ENCODE measurements at regions not wholly inside any gene's neighbourhood (a gene's known extent, or its start where the extent isn't known, plus 50 kb on each side); places are given as distances from the start of the nearest gene placed in this dataset.

GRCh38 chr3:162007722-162008121 lies 511.1 kb downstream of the OTOL1 start:
- DNase-seq (ENCODE audit: low spot score), result no peak

DNA sequence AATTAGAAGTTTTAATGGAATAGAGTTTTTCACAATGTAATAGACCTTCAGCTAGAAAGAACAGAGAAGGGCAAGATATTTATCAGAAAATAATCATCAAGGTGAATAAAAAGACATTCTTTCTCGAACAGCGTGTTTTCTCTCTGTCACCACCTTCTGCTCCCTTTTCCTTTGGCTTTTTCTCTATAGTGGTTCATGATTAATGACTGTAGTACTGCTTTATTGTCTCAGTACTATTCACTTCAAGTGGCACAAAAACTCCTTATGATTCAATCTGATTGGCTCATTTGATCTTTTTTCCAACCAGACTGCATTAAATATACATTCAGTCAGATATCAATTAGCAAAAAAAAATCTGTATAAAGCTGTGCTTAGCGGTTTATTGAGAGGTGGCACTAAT lies 516.0 kb downstream of the OTOL1 start:
- no peak for DNase-seq (ENCODE audit: low spot score)

- no peak for DNase-seq (ENCODE audit: low spot score)
Measured at GRCh38 chr3:162014284-162014683, 517.7 kb downstream of the OTOL1 start.

GRCh38 chr3:162015856-162016255 lies 519.2 kb downstream of the OTOL1 start:
- DNase-seq (ENCODE audit: low spot score), result no peak

DNA sequence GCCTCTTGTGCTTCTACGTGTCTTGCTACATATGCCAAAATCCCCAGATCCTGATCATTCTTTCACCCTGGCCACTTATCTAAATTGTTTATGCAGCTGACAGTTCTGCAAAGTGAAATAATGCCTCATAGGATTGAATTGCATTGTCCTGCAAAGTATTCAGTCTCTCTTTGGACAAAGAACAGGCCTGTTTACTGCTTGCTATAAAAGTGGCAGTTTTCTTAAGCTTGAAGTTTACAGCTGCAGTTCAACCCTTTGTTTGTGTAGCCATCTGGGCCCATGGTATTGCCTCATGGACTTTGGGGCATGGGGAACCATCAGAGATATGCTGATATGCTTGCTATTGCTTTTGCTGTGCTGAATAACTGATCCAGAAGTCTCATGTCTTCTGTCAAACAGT lies 523.2 kb downstream of the OTOL1 start:
- peak; percentile 6 for DNase-seq (ENCODE audit: low spot score)

DNA sequence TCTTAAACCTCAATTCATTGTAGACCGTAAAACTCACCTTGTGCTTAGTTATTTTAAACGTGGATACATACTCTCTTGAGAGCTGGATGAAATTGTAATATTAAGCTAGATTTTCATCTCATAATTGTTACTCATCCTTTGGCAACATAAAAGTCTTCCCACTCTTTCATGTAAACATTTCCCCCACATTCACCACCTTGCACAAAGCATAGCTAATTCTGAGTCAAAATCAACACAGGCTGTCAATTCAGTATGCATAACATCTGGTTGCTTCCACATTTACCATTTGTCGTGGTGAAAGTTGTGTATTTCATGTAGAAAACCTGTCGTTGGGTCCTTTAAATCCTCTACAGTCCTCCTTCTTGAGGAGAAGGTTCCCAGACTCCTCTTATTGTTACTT lies 524.6 kb downstream of the OTOL1 start:
- no peak for DNase-seq (ENCODE audit: low spot score)

GRCh38 chr3:162022911-162023310 lies 526.3 kb downstream of the OTOL1 start:
- peak; percentile 42 for DNase-seq (ENCODE audit: low spot score)

DNA sequence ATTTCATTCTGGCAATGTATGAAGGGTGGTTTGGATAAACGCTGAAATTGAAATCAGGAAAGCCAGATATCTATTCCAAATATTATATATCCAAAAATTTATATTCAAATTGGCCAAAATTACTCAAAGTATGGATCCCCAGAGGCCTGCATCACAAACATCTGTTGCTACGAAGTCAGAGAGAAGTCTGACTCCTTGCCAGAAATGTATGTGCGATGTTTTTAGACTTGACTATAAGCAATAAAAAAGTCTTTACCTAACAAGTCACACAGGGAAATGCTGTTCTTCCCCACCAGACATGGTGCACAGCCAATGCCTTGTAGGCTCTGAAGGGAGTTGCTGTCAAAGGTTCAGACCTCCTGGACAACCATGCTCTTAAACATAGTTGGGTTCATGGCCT lies 533.1 kb downstream of the OTOL1 start:
- no peak for DNase-seq (ENCODE audit: low spot score)

DNA sequence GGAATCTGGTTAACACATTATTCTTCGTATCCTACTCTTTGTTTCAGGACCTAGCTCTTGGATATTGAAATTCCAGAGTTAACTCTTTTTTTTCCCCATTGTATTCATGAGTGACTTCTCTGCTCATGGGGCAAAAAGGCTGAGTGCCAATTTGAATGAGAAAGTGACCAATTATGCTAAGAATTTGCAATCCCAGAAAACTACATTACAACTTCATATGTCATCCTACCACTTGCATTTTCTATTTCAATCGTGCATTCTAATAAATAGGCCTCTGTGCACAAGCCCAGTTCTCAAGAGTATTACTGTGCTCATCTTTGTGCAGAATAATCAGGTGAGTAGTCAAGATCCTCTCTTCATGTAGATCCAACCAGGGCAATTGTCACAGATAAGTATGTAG lies 537.8 kb downstream of the OTOL1 start:
- DNase-seq (ENCODE audit: low spot score), result no peak

- DNase-seq (ENCODE audit: low spot score), result no peak
Measured at GRCh38 chr3:162041622-162042021, 545.0 kb downstream of the OTOL1 start.

- no peak for DNase-seq (ENCODE audit: low spot score)
Measured at GRCh38 chr3:162052636-162053035, 556.0 kb downstream of the OTOL1 start.

- DNase-seq (ENCODE audit: low spot score), result no peak
Measured at GRCh38 chr3:162072656-162073164, 576.1 kb downstream of the OTOL1 start.

- no peak for DNase-seq (ENCODE audit: low spot score)
Measured at GRCh38 chr3:162073422-162073975, 576.9 kb downstream of the OTOL1 start.

GRCh38 chr3:162077108-162077507 lies 580.5 kb downstream of the OTOL1 start:
- DNase-seq (ENCODE audit: low spot score), result no peak

- DNase-seq (ENCODE audit: low spot score), result no peak
Measured at GRCh38 chr3:162082516-162082915, 585.9 kb downstream of the OTOL1 start.

GRCh38 chr3:162087361-162087760 lies 590.8 kb downstream of the OTOL1 start:
- no peak for DNase-seq (ENCODE audit: low spot score)

- no peak for DNase-seq (ENCODE audit: low spot score)
Measured at GRCh38 chr3:162092751-162093150, 596.1 kb downstream of the OTOL1 start.

DNA sequence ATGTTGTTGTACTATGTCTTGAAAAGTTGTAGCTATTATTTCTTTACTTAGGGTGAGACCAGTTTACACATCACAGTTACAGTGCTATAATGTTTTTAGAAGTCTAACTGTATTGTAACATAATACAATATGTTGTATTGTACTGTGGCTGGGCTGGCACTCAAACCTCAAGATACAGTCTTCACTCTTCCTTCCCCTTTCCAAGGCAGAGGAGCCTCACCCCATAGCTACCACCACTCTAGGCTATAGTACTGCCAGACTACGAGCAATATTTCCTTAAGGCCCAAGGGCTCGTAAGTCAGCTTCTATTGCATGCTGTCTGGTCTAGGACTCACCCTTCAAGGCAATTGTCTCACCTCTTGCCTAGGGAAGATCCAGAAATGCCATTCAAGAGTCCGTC lies 597.7 kb downstream of the OTOL1 start:
- no peak for DNase-seq (ENCODE audit: low spot score)

- no peak for DNase-seq (ENCODE audit: low spot score)
Measured at GRCh38 chr3:162096874-162097273, 600.3 kb downstream of the OTOL1 start.

DNA sequence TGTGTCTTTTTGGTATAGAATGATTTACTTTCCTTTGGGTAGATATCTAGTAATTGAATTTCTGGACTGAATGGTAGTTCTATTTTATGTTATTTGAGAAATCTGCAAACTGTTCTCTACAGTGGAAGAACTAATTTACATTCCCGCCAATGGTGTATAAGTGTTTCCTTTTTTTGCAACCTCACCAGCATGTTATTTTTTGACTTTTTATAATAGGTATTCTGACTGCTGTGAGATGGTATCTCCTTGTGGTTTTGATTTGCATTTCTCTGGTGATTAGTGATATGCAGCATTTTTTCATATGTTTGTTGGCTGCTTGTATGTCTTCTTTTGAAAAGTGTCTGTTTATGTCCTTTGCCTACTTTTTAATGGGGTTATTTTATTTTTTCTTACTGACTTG lies 607.2 kb downstream of the OTOL1 start:
- no peak for DNase-seq (ENCODE audit: low spot score)

DNA sequence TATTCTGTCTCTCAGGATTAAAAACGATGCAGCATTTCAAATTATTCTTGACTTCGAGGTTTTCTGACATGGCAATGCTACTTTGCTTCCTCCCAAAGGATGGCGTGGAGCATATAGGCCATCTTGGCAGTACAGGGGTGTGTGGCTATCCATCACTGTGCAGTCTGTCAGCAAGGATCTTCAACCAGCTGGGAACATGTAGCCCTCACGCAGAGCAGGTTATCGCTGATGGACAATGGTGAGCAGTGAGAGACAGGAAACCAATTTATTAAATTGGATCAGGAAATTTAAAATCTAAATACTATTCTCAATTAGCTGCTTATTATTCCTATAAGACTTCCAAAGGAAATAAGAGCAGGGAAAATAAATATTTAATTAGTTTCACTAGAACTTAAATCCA lies 615.3 kb downstream of the OTOL1 start:
- no peak for DNase-seq (ENCODE audit: low spot score)

DNA sequence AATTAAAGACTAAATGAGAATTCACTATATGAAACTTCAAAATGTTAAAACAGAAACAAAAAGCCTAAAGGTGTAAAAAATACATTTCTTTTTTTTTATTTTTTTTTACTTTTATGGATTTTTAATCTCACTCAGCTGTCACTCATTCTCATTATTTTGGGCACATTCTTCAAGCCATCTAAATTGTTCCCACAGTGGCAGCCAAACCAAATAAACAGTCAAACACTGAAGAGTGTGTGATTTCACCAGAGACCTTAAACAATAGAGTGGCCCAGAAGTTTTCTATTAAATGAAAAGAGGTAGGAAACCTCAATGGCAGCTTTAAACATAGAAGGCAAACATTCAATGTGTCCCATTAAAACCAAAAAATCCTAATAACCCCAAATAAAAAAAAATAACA lies 616.1 kb downstream of the OTOL1 start:
- DNase-seq (ENCODE audit: low spot score), result no peak

GRCh38 chr3:162117961-162118360 lies 621.4 kb downstream of the OTOL1 start:
- DNase-seq (ENCODE audit: low spot score), result no peak

- no peak for DNase-seq (ENCODE audit: low spot score)
Measured at GRCh38 chr3:162119651-162120050, 623.0 kb downstream of the OTOL1 start.

- no peak for DNase-seq (ENCODE audit: low spot score)
Measured at GRCh38 chr3:162122405-162122804, 625.8 kb downstream of the OTOL1 start.
